Fibroblast of lung (primary cell): ENCODE measurements at regions not wholly inside any gene's neighbourhood (a gene's known extent, or its start where the extent isn't known, plus 50 kb on each side); places are given as distances from the start of the nearest gene placed in this dataset.

Experiments used
- DNase-seq, 2 donors: peaks; one replicate each; pipeline versions ENCODE4 v3.0.0 to v3.0.0-alpha.2; 2010; ENCODE audit warnings: low read depth in 2 of 2
- H2AFZ ChIP-seq: 2 replicates; pipeline ENCODE4 v1.5.1; 2012; ENCODE audit warnings: low read length, control low read depth, inconsistent platforms
- H3K27ac ChIP-seq: 2 replicates; pipeline ENCODE4 v1.5.1; 2011; ENCODE audit warnings: low read length, control low read depth; ENCODE audit not compliant: insufficient read depth
- H3K27me3 ChIP-seq: 2 replicates; pipeline ENCODE4 v1.5.1; 2011; ENCODE audit warnings: mild to moderate bottlenecking, low read length; ENCODE audit not compliant: control insufficient read depth, insufficient read depth
- H3K36me3 ChIP-seq: 2 replicates; pipeline ENCODE4 v1.5.1; 2011; ENCODE audit warnings: low read length; ENCODE audit not compliant: control insufficient read depth, insufficient read depth
- H3K4me1 ChIP-seq: 2 replicates; pipeline ENCODE4 v1.5.1; 2011; ENCODE audit warnings: low read length; ENCODE audit not compliant: control insufficient read depth, insufficient read depth; ENCODE audit errors: extremely low read depth
- H3K4me2 ChIP-seq: 2 replicates; pipeline ENCODE4 v1.5.1; 2011; ENCODE audit warnings: low read length, control low read depth; ENCODE audit not compliant: insufficient read depth; ENCODE audit errors: extremely low read depth
- H3K4me3 ChIP-seq, 4 experiments: fragments of 200-600 bp in 1 of 4; sonication (generic) in 1 of 4; replicated peaks in 1 of 4; 2 replicates each; pipeline ENCODE4 v1.5.1; 2011 to 2016; ENCODE audit warnings: low read length in 4 of 4, low read depth in 3 of 4, mild to moderate bottlenecking in 3 of 4, control low read depth in 2 of 4, inconsistent platforms in 1 of 4, mixed read lengths in 1 of 4; ENCODE audit not compliant: insufficient read depth in 1 of 4; ENCODE audit errors: control extremely low read depth in 1 of 4
- H3K79me2 ChIP-seq: 2 replicates; pipeline ENCODE4 v1.5.1; 2012; ENCODE audit warnings: mild to moderate bottlenecking, low read length, inconsistent platforms; ENCODE audit not compliant: control insufficient read depth, insufficient read depth
- H3K9ac ChIP-seq: 2 replicates; pipeline ENCODE4 v1.5.1; 2011; ENCODE audit warnings: mild to moderate bottlenecking, low read length, control low read depth; ENCODE audit not compliant: insufficient read depth
- H3K9me3 ChIP-seq: 2 replicates; pipeline ENCODE4 v1.5.1; 2012; ENCODE audit warnings: low read depth, low read length; ENCODE audit not compliant: control insufficient read depth, insufficient read depth
- H4K20me1 ChIP-seq: 2 replicates; pipeline ENCODE4 v1.5.1; 2011; ENCODE audit warnings: low read length; ENCODE audit not compliant: control insufficient read depth, insufficient read depth; ENCODE audit errors: extremely low read depth
- EZH2 ChIP-seq: IDR thresholded peaks from 2 replicates; pipeline ENCODE4 v1.5.1; 2012; ENCODE audit warnings: low read length, control low read depth, mild to moderate bottlenecking; ENCODE audit errors: missing control alignments
- TF ChIP-seq, protein P1 (sequence below), 2 donors: IDR thresholded peaks in 1 of 2; conservative IDR thresholded peaks in 1 of 2; 1 replicate in 1 of 2; 2 replicates in 1 of 2; pipeline ENCODE4 v1.5.1; 2011 to 2012; ENCODE audit warnings: low read length in 2 of 2, control low read depth in 1 of 2, inconsistent platforms in 1 of 2, low read depth in 1 of 2, mild to moderate bottlenecking in 1 of 2

DNA sequence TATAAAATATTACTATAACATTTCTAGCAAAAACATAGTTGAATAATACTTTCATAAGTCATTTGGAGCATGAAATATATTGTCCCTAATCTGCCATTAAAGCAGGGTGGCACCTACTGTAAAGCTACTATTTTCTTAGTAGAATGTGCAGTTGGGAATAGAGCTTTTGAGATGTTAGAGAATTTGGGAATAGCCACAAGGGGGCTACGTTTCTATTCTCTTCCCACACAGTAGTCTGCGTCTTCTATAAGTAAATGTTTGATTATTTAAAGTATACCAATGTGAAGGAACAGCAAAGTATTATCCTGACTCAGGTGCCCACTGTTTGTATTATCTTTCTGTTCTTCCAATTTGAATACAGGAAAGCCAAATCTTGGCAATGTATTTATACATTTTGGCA is 323.2 kb upstream of the GIMD1 start:
- no peaks in the 10 kb centered on the region for H3K36me3 ChIP-seq
- no peak overlapping the region for H3K27ac ChIP-seq
- H2AFZ ChIP-seq: no peak overlapping the region
- H4K20me1 ChIP-seq: no peaks in the 10 kb centered on the region
- H3K9me3 ChIP-seq: no peaks in the 10 kb centered on the region
- H3K4me3 ChIP-seq: no peak overlapping the region
- H3K9ac ChIP-seq: no peak overlapping the region
- no peak overlapping the region for H3K4me2 ChIP-seq
- TF ChIP-seq EZH2: no peak
- TF ChIP-seq, protein P1, sequence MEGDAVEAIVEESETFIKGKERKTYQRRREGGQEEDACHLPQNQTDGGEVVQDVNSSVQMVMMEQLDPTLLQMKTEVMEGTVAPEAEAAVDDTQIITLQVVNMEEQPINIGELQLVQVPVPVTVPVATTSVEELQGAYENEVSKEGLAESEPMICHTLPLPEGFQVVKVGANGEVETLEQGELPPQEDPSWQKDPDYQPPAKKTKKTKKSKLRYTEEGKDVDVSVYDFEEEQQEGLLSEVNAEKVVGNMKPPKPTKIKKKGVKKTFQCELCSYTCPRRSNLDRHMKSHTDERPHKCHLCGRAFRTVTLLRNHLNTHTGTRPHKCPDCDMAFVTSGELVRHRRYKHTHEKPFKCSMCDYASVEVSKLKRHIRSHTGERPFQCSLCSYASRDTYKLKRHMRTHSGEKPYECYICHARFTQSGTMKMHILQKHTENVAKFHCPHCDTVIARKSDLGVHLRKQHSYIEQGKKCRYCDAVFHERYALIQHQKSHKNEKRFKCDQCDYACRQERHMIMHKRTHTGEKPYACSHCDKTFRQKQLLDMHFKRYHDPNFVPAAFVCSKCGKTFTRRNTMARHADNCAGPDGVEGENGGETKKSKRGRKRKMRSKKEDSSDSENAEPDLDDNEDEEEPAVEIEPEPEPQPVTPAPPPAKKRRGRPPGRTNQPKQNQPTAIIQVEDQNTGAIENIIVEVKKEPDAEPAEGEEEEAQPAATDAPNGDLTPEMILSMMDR (conservative IDR thresholded peaks at IDR 0.05 in 1 of 2, IDR thresholded peaks at IDR 0.05 in 1 of 2; ENCODE audit: low read depth in 1 of 2, low read length in 2 of 2): no peak
- no peaks in the 10 kb centered on the region for H3K27me3 ChIP-seq
- H3K4me1 ChIP-seq: no peaks in the 10 kb centered on the region
- no peaks in the 10 kb centered on the region for H3K79me2 ChIP-seq
- no peak for DNase-seq

DNA sequence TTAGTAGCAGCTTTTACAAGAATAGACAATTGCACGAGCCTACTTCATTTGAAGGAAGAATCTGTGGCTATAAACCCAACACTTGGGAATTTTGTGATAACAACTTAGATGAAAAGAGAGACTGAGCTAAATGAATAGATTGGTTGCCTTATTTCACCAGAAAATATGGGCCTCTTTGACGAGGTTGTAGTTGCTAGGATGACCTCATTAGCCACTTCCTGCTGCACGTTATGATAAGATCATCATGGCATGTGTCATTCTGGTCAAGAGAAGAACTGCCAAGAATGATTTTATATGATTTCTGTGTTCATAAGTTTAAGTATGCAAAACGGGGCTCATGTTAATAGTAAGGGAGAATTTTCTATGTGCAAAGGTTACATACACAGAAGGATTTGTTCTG is 321.9 kb upstream of the GIMD1 start:
- H3K79me2 ChIP-seq: no peaks in the 10 kb centered on the region
- no peaks in the 10 kb centered on the region for H3K9me3 ChIP-seq
- no peaks in the 10 kb centered on the region for H4K20me1 ChIP-seq
- no peak overlapping the region for H3K4me2 ChIP-seq
- no peak overlapping the region for H3K27ac ChIP-seq
- no peak overlapping the region for H3K9ac ChIP-seq
- no peaks in the 10 kb centered on the region for H3K27me3 ChIP-seq
- H3K4me3 ChIP-seq: no peak overlapping the region
- H3K4me1 ChIP-seq: no peaks in the 10 kb centered on the region
- no peak overlapping the region for H2AFZ ChIP-seq
- no peaks in the 10 kb centered on the region for H3K36me3 ChIP-seq
- peak; percentile 28 to 71 for DNase-seq
- TF ChIP-seq EZH2: no peak

- H3K9ac ChIP-seq: no peak overlapping the region
- peak in 1 of 2 donors; percentile 2 for DNase-seq
- TF ChIP-seq EZH2: no peak
- TF ChIP-seq, protein P1 (conservative IDR thresholded peaks at IDR 0.05 in 1 of 2, IDR thresholded peaks at IDR 0.05 in 1 of 2; ENCODE audit: low read depth in 1 of 2, low read length in 2 of 2): no peak
- no peaks in the 10 kb centered on the region for H3K79me2 ChIP-seq
- H3K4me1 ChIP-seq: no peaks in the 10 kb centered on the region
- H2AFZ ChIP-seq: no peak overlapping the region
- H3K27ac ChIP-seq: no peak overlapping the region
- H4K20me1 ChIP-seq: no peaks in the 10 kb centered on the region
- no peak overlapping the region for H3K4me3 ChIP-seq
- H3K36me3 ChIP-seq: no peaks in the 10 kb centered on the region
- H3K9me3 ChIP-seq: no peaks in the 10 kb centered on the region
- H3K4me2 ChIP-seq: no peak overlapping the region
- H3K27me3 ChIP-seq: no peaks in the 10 kb centered on the region
These were observed 318.4 kb upstream of the GIMD1 start for GRCh38 chr4:106687026-106687425.
